HepG2 (cell line): ENCODE measurements at regions not wholly inside any gene's neighbourhood (a gene's known extent, or its start where the extent isn't known, plus 50 kb on each side); places are given as distances from the start of the nearest gene placed in this dataset.

Experiments
- TF ChIP-seq, protein P1 (sequence below): sonication (generic); formaldehyde crosslinking; IDR thresholded peaks from 2 replicates; pipeline ENCODE4 v1.5.0; 2020; ENCODE audit warnings: mild to moderate bottlenecking, missing genetic modification reagents, moderate library complexity
- TF ChIP-seq, protein P2 (sequence below), 2 experiments: sonication (generic) in 1 of 2; formaldehyde crosslinking in 1 of 2; IDR thresholded peaks; 2 replicates each; pipeline versions ENCODE4 v1.4.0 to v1.6.1; 2018 to 2020; ENCODE audit warnings: missing genetic modification reagents in 2 of 2, borderline replicate concordance in 1 of 2, low read depth in 1 of 2, mild to moderate bottlenecking in 1 of 2, missing biosample characterization in 1 of 2

DNA sequence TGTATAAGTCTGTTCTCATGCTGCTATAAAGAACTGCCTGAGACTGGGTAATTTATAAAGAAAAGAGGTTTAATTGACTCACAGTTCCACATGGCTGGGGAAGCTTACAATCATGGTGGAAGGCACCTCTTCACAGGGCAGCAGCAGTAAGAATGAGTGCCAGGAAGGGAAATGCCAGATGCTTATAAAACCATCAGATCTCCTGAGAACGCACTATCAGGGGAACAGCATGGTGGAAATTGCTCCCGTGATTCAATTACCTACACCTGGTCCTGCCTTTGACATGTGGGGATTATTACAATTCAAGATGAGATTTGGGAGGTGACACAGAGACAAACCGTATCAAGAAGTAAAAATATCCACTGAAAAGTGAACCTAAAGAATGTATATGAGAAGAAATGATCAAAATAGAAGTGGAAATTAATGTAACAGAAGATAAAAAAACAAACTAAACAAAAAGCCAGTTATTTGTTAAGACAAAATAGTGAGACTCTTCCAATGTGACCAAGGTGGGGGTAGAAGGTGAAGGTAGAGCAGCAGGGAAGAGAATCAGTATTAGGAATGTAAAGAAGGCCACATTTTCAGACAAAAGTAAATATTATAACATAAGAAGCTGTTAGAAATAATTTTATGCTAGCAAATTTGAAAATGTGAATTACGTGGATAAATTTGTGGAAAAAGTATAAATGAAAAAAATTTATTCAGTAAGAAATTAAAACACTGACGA lies 372.9 kb downstream of the NKX6-1 start:
- TF ChIP-seq, protein P1, sequence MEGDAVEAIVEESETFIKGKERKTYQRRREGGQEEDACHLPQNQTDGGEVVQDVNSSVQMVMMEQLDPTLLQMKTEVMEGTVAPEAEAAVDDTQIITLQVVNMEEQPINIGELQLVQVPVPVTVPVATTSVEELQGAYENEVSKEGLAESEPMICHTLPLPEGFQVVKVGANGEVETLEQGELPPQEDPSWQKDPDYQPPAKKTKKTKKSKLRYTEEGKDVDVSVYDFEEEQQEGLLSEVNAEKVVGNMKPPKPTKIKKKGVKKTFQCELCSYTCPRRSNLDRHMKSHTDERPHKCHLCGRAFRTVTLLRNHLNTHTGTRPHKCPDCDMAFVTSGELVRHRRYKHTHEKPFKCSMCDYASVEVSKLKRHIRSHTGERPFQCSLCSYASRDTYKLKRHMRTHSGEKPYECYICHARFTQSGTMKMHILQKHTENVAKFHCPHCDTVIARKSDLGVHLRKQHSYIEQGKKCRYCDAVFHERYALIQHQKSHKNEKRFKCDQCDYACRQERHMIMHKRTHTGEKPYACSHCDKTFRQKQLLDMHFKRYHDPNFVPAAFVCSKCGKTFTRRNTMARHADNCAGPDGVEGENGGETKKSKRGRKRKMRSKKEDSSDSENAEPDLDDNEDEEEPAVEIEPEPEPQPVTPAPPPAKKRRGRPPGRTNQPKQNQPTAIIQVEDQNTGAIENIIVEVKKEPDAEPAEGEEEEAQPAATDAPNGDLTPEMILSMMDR (CRISPR knock-in tag) = no peak
- TF ChIP-seq, protein P2, sequence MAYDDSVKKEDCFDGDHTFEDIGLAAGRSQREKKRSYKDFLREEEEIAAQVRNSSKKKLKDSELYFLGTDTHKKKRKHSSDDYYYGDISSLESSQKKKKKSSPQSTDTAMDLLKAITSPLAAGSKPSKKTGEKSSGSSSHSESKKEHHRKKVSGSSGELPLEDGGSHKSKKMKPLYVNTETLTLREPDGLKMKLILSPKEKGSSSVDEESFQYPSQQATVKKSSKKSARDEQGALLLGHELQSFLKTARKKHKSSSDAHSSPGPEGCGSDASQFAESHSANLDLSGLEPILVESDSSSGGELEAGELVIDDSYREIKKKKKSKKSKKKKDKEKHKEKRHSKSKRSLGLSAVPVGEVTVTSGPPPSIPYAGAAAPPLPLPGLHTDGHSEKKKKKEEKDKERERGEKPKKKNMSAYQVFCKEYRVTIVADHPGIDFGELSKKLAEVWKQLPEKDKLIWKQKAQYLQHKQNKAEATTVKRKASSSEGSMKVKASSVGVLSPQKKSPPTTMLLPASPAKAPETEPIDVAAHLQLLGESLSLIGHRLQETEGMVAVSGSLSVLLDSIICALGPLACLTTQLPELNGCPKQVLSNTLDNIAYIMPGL (CRISPR knock-in tag; IDR thresholded peaks at IDR 0.05; ENCODE audit: borderline replicate concordance in 1 of 2, low read depth in 1 of 2) = no peak
